Neural progenitor cell (in vitro differentiated cells): ENCODE measurements at regions not wholly inside any gene's neighbourhood (a gene's known extent, or its start where the extent isn't known, plus 50 kb on each side); places are given as distances from the start of the nearest gene placed in this dataset.
"Not testable (repeated sequence)": the region's sequence is repeated elsewhere in the genome, so short reads cannot be mapped to it uniquely, and the experiment has no call there.

ENCODE experiments used
- DNase-seq: peaks from one replicate; pipeline ENCODE4 v3.0.0-alpha.2; 2016; ENCODE audit warnings: low spot score
- H2AFZ ChIP-seq: fragments of 200-600 bp; sonication (generic); replicated peaks from 2 replicates; pipeline ENCODE4 v1.6.1; 2016; ENCODE audit warnings: antibody characterized with exemption
- H3F3A ChIP-seq: fragments of 200-600 bp; sonication (generic); 2 replicates; pipeline ENCODE4 v1.6.1; 2016; ENCODE audit warnings: antibody characterized with exemption, low read depth
- H3K27ac ChIP-seq: fragments of 200-600 bp; sonication (generic); 2 replicates; pipeline ENCODE4 v1.5.1; 2016; ENCODE audit warnings: mild to moderate bottlenecking
- H3K27me3 ChIP-seq: fragments of 200-600 bp; sonication (generic); 2 replicates; pipeline ENCODE4 v1.6.1; 2016; ENCODE audit warnings: mild to moderate bottlenecking, moderate library complexity
- H3K36me3 ChIP-seq: fragments of 200-600 bp; sonication (generic); 2 replicates; pipeline ENCODE4 v1.5.1; 2016
- H3K4me1 ChIP-seq: fragments of 200-600 bp; sonication (generic); 2 replicates; pipeline ENCODE4 v1.6.1; 2016; ENCODE audit warnings: mixed run types
- H3K4me2 ChIP-seq: fragments of 200-600 bp; sonication (generic); 2 replicates; pipeline ENCODE4 v1.6.1; 2016
- H3K4me3 ChIP-seq: fragments of 200-600 bp; sonication (generic); 2 replicates; pipeline ENCODE4 v1.5.1; 2016
- H3K79me2 ChIP-seq: fragments of 200-600 bp; sonication (generic); 2 replicates; pipeline ENCODE4 v1.6.1; 2016; ENCODE audit warnings: low read depth
- H3K9ac ChIP-seq: fragments of 200-600 bp; sonication (generic); 2 replicates; pipeline ENCODE4 v1.6.1; 2016
- H3K9me3 ChIP-seq: fragments of 200-600 bp; sonication (generic); 2 replicates; pipeline ENCODE4 v1.5.1; 2016; ENCODE audit warnings: low read depth
- H4K20me1 ChIP-seq: fragments of 200-600 bp; sonication (generic); 2 replicates; pipeline ENCODE4 v1.6.1; 2016; ENCODE audit warnings: low read depth
- H3K27ac Mint-ChIP-seq: 3 replicates; pipeline ENCODE4 v1.8.0; 2021; ENCODE audit warnings: mixed read lengths
- H3K27me3 Mint-ChIP-seq: 2 replicates; pipeline ENCODE4 v1.8.0; 2022; ENCODE audit warnings: low read depth, mild to moderate bottlenecking, inconsistent platforms, moderate library complexity, mixed read lengths; ENCODE audit not compliant: insufficient read depth
- H3K36me3 Mint-ChIP-seq: 3 replicates; pipeline ENCODE4 v1.8.0; 2021; ENCODE audit warnings: mixed read lengths
- H3K4me1 Mint-ChIP-seq: 3 replicates; pipeline ENCODE4 v1.8.0; 2021; ENCODE audit warnings: mixed read lengths
- H3K4me3 Mint-ChIP-seq: 3 replicates; pipeline ENCODE4 v1.8.0; 2021; ENCODE audit warnings: mild to moderate bottlenecking, moderate library complexity, mixed read lengths
- H3K9me3 Mint-ChIP-seq: 3 replicates; pipeline ENCODE4 v1.8.0; 2020; ENCODE audit warnings: mixed read lengths
- EZH2 ChIP-seq: fragments of 200-600 bp; sonication (generic); IDR thresholded peaks from 2 replicates; pipeline ENCODE4 v1.6.1; 2017; ENCODE audit warnings: antibody characterized with exemption, mild to moderate bottlenecking, moderate library complexity
- EZH2phosphoT487 ChIP-seq: fragments of 200-600 bp; sonication (generic); IDR thresholded peaks from 2 replicates; pipeline ENCODE4 v1.6.1; 2017; ENCODE audit warnings: antibody characterized with exemption
- TF ChIP-seq, protein P1 (sequence below): fragments of 200-600 bp; sonication (generic); IDR thresholded peaks from 2 replicates; pipeline ENCODE4 v1.5.1; 2017; ENCODE audit warnings: antibody characterized with exemption, mild to moderate bottlenecking

DNA sequence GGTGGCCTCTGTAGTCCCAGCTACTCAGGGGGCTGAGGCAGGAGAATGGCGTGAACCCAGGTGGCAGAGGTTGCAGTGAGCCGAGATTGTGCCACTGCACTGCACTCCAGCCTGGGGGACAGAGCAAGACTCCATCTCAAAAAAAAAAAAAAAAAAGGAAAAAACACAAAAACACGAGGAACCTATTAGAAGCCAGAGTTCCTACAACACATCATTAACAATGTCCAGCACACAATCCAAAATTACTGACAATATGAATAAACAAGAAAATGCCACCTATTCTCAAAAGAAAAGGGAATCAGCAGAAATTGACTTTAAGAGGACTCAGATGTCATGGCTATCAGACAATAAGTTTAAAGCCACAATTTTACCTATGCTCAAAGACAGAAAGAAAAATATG lies 57.3 kb upstream of the HS3ST3A1 start:
- not testable (repeated sequence) for H3K4me3 Mint-ChIP-seq, H4K20me1 ChIP-seq, H3K27ac ChIP-seq, H3K9me3 ChIP-seq, H3K9me3 Mint-ChIP-seq, H3K27me3 ChIP-seq, H3K4me1 Mint-ChIP-seq, H2AFZ ChIP-seq, H3K36me3 Mint-ChIP-seq, H3K79me2 ChIP-seq, H3K4me3 ChIP-seq, H3K36me3 ChIP-seq, H3K4me2 ChIP-seq, H3K4me1 ChIP-seq, DNase-seq, H3F3A ChIP-seq, H3K9ac ChIP-seq, H3K27me3 Mint-ChIP-seq, H3K27ac Mint-ChIP-seq

DNA sequence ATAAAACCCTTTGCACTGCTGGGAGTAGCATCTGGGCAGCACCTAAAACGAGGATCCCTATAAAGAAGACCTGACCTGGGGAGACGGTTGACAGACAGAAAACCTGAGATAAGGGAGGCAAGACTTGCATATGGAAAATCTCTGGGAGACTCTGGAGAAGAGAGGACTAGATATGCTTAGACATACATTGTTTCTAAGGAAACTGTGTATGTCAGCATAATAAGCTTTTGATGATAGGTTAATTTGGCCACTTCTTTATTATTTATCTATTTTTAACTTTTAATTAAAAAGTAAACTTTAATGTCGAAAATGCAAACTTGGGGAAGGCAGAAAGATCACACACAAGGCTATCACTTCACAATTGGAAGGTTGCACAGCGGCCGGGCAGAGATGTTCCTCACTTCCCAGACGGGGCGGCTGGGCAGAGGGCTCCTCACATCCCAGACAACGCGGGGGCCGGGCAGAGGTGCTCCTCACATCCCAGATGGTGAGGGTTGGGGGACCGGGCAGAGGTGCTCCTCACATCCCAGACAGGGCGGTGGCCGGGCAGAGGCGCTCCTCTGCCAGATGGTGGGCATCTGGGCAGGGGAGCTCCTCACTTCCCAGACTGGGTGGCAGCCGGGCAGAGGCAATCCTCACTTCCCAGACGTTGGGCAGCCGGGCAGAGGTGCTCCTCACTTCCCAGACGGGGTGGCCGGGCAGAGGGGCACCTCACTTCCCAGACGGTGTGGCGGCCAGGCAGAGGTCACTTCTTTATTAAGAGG lies 64.3 kb upstream of the HS3ST3A1 start:
- Histone ChIP-seq H3K9ac (no peak overlapping the region), H3K27ac (no peak overlapping the region), H3K4me2 (no peak overlapping the region), H4K20me1 (no peaks in the 10 kb centered on the region), H3K9me3 (no peaks in the 10 kb centered on the region), H3F3A (peaks cover 5% of the 10 kb centered on the region), H3K79me2 (no peaks in the 10 kb centered on the region), H3K4me3 (no peak overlapping the region), H3K36me3 (no peaks in the 10 kb centered on the region), H3K27me3 (no peaks in the 10 kb centered on the region), H3K4me1 (peaks cover 8% of the 10 kb centered on the region), H2AFZ (no peak overlapping the region)
- Mint-ChIP-seq H3K27me3 (peaks cover 4% of the 10 kb centered on the region), H3K36me3 (peaks cover 4% of the 10 kb centered on the region), H3K9me3 (peaks cover 28% of the 10 kb centered on the region), H3K27ac (no peak overlapping the region), H3K4me3 (no peak overlapping the region), H3K4me1 (peaks cover 2% of the 10 kb centered on the region)
- no peak for DNase-seq
- no peak for TF ChIP-seq EZH2
- no peak for TF ChIP-seq EZH2phosphoT487
- TF ChIP-seq, protein P1, sequence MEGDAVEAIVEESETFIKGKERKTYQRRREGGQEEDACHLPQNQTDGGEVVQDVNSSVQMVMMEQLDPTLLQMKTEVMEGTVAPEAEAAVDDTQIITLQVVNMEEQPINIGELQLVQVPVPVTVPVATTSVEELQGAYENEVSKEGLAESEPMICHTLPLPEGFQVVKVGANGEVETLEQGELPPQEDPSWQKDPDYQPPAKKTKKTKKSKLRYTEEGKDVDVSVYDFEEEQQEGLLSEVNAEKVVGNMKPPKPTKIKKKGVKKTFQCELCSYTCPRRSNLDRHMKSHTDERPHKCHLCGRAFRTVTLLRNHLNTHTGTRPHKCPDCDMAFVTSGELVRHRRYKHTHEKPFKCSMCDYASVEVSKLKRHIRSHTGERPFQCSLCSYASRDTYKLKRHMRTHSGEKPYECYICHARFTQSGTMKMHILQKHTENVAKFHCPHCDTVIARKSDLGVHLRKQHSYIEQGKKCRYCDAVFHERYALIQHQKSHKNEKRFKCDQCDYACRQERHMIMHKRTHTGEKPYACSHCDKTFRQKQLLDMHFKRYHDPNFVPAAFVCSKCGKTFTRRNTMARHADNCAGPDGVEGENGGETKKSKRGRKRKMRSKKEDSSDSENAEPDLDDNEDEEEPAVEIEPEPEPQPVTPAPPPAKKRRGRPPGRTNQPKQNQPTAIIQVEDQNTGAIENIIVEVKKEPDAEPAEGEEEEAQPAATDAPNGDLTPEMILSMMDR, result no peak

DNA sequence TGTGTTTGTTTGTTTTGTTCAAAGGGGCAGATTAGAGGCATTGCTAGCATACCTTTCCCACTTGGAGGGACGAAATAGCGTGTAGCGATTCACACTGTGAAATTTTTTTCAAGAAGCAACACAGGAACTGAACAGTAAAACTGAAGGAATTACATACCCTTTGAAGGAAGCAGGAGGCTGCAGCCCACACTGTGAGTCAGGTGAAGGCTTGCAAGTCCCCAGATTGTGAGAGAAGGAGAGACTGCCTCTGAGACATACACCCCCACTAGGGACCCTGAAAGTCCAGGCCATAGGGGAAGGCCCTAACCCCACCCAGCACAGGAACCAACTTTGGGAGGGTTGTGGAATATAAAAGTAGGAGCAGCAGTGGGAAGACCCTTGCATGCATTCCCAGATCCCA lies 69.6 kb upstream of the HS3ST3A1 start:
- Histone ChIP-seq H3K4me2 (peak overlapping the region; percentile 25), H3K4me3 (no peak overlapping the region), H3K36me3 (no peaks in the 10 kb centered on the region), H3K9ac (no peak overlapping the region), H3K9me3 (no peaks in the 10 kb centered on the region), H3F3A (peaks cover 5% of the 10 kb centered on the region), H4K20me1 (no peaks in the 10 kb centered on the region), H3K27ac (no peak overlapping the region), H2AFZ (peak overlapping the region; percentile 97), H3K27me3 (no peaks in the 10 kb centered on the region), H3K79me2 (no peaks in the 10 kb centered on the region), H3K4me1 (peaks cover 16% of the 10 kb centered on the region)
- TF ChIP-seq EZH2phosphoT487 (no peak), EZH2 (no peak)
- TF ChIP-seq, protein P1, result no peak
- Mint-ChIP-seq H3K9me3 (peaks cover 32% of the 10 kb centered on the region), H3K36me3 (peaks cover 4% of the 10 kb centered on the region), H3K4me3 (no peak overlapping the region), H3K27ac (no peak overlapping the region), H3K27me3 (peaks cover 4% of the 10 kb centered on the region), H3K4me1 (peaks cover 5% of the 10 kb centered on the region)
- peak; percentile 41 for DNase-seq

DNA sequence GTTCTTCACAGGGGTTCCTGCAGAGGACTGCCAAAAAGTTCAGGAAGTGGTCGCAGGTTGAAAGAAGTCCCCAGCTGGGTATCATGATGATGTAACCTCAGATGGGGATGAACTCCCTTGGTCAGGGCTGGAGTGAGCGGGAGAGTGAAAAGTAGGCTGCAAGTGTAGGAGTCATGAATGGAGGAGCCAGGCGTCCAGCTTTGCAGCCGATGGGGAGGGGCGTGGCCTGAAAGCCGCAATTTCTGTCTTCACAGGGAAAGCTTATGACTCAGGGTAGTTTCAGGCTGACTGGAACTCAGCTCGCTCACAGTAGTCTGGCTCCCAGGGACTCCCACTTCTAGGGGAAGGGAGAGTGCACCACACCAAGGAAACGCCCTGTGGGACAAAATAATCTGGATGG lies 70.0 kb upstream of the HS3ST3A1 start:
- Mint-ChIP-seq H3K4me3 (no peak overlapping the region), H3K27me3 (peaks cover 4% of the 10 kb centered on the region)
- H3K9ac ChIP-seq, result no peak overlapping the region

More for the DNA sequence above, 70.0 kb upstream of the HS3ST3A1 start:
- H3K4me2 ChIP-seq, result peak overlapping the region; percentile 25
- peak overlapping the region; percentile 97 for H2AFZ ChIP-seq
- Mint-ChIP-seq H3K36me3 (peaks cover 4% of the 10 kb centered on the region), H3K27ac (no peak overlapping the region), H3K9me3 (peaks cover 32% of the 10 kb centered on the region), H3K4me1 (peaks cover 5% of the 10 kb centered on the region)
- H3K36me3 ChIP-seq, result no peaks in the 10 kb centered on the region
- H3K9me3 ChIP-seq, result no peaks in the 10 kb centered on the region
- H4K20me1 ChIP-seq, result no peaks in the 10 kb centered on the region
- H3K27ac ChIP-seq, result no peak overlapping the region
- TF ChIP-seq EZH2phosphoT487, result no peak
- DNase-seq, result peak; percentile 13
- no peak overlapping the region for H3K4me3 ChIP-seq
- peaks cover 16% of the 10 kb centered on the region for H3K4me1 ChIP-seq
- no peaks in the 10 kb centered on the region for H3K79me2 ChIP-seq
- H3F3A ChIP-seq, result peaks cover 5% of the 10 kb centered on the region
- H3K27me3 ChIP-seq, result no peaks in the 10 kb centered on the region
